ENCODE measurements at regions not wholly inside any gene's neighbourhood (a gene's known extent, or its start where the extent isn't known, plus 50 kb on each side); places are given as distances from the start of the nearest gene placed in this dataset.
A peak's percentile ranks its signal among the peaks of the same experiment; 100 is the strongest.

DNA sequence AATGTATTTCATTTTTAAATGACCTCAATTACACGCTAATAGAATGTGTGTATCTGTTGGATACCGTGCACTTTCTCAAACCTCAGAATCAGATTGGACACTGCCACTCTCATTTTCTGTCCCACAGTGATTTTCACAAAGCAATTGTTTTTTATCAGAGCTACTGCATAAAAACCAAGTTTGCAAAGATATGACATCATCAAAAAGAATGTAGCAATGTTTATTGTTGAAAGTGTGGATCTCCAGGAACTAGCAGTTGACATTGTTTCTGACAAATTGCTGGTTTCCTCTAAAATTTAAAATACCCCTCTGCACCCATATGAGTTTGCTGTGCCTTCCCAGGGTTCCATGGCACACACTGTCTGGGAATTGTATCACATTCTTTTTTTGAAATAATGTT lies 362.7 kb upstream of the DDI1 start:
- DNase-seq = no peak

DNA sequence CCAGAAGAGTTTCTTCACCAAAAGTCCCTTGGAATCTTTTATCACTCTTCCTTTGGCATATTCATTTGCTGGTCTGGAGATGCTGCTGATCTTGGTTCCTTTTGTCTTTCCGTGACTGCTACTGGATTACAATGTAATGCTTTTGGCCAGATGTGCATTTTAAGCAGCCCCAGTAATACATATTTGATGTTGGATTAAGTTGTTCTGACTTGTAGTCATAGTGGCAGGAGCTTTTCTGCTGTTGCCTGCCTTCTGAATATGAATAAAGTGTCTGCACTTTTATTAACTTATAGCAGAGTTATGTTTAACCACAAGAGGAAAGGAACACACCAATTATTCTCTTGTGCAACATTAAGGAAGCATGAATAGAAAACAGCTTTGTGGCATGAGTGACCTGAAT lies 360.0 kb upstream of the DDI1 start:
- DNase-seq = no peak

DNA sequence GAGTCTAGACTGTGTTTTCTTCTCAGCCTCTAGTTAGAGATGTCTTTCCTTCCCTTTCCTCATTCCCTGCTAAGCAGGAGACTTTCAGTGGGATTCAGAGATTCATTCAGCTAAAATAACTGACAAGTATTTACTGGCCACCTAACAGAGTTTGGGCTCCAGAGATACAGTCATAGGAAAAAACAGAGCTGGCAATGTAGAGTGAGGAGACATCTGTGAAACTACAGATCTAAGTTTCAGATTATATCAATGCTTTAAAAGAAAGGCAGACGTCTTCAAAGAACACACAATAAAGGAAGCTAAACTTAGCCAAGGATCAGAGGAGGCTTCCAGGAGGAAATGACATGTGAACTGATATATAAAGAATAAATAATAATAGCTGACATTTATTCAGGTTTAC lies 355.6 kb upstream of the DDI1 start:
- no peak for DNase-seq

DNA sequence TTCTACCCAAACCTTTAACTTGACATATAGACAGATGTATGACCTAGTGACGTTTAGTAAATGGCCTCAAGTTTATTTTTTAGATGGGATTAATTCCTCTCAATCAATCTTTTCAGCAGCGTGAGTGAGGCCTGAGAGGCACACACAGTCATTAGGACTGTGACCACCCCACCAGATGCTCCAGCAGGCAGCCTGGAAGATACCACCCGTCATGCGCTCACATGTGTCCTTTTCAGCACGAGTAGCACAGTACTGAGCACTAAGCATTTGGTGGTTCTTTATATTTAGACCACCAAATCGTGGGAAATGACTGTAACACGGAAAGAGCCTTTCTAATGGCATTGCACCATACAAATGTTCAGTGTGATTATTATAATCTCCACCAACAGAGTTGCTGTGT lies 354.6 kb upstream of the DDI1 start:
- no peak for DNase-seq

DNA sequence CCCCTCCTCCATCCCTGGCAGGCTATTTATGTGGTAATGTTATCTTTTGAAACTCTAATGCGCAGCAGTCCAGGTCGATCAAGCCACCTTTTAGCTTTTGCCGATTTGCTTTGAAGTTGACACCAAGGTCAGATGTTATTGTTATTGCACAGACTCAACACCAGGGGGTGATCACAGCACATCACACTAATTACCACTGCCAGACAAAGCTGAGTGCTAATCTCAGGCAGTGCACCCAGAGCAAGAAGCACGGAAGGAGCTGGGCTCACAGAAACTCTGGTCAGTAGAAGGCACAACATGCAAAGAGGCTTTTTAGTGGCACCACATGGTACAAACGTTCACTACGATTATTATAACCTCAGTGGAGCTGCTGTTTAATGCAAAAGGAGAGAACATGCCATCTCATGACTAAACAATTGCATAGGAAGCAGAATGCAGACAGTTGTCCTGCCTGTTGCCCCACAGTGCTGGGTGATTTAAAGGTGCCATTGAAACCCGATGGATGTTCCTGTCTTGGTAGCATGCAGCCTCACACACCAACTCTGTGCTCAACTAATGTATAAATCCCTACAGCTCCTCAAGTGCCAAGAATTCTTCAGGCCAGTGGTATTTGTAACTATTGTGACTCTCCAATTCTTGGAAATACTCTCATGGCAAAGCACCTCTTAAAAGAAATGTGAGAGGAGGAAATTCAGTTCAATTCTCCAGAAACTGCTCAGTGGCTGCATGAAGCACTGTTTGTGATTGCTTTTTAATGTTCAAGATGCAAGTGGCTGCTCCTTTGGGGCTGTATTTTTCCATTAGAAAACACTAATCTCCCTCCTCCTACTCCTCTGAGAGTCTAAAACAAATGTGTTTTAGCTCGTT lies 353.9 kb upstream of the DDI1 start:
- DNase-seq = peak; percentile 0

DNA sequence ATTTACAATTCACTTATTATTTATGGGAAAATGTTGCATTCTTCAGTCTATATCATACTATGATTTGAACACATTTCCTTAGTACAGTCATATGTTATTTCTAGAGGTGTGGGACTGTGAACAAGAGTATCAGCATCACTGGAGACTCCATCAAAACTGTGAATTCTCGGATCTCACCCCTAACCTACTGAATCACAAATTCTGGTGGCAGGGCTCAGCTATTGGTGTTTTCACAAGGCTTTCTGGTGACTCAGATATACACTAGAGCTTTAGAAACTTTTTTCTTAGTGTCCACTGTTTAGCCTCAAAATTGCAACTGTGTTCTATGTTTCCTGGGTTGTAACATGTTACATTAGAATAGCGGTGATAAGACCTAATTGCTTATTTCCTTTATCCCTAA lies 352.9 kb upstream of the DDI1 start:
- no peak for DNase-seq

DNA sequence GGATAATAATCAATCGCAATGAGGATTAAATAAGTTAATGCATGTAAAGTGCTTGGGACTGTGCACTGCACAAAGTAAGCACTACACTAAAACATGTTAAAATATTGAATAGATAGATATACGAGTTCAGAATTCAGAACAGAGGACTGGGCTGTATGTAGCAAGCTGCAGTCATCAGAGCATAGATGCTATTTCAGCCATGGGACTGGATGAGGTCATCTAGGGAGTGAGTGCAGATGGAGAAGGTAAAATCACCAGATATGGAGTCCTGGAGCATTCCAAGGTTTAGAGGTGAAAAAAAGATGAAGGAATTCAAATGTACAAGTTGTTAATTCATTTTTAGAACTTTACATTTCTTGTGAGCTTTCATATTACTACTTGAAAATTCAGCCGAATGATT lies 347.5 kb upstream of the DDI1 start:
- no peak for DNase-seq

DNA sequence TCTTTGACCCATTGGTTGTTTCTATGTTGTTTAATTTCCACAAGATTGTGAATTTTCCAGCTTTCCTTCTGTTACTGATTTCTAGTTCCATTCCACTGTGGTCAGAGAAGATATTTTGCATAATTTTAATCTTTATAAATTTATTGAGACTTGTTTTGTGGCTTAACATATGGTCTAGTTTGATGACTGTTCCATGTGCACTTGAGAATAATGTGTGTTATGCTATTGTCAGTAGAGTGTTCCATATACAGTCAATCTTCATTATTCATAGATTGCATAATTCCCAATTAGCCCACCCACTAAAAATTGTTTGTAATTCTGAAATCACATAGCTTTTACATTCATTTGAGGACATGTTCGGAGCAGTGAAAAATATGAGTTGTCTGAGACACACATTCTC lies 346.1 kb upstream of the DDI1 start:
- no peak for DNase-seq

DNA sequence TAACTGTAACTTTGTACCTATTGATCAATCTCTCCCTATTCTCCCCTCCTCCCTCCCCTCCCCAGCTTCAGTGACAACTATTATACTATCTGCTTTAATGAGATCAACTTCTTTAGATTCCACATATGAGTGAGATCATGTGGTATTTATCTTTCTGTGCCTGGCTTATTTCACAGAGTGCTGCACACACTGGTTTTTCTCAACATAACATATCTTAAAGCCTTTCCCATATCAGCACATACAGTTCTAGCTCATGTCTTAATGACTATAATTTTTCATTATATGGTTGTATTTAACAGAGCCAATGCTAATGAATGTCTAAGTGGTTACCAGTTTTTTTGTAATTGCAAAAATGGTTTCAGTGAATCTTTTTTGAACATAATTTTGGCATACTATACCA lies 340.3 kb upstream of the DDI1 start:
- DNase-seq = no peak

DNA sequence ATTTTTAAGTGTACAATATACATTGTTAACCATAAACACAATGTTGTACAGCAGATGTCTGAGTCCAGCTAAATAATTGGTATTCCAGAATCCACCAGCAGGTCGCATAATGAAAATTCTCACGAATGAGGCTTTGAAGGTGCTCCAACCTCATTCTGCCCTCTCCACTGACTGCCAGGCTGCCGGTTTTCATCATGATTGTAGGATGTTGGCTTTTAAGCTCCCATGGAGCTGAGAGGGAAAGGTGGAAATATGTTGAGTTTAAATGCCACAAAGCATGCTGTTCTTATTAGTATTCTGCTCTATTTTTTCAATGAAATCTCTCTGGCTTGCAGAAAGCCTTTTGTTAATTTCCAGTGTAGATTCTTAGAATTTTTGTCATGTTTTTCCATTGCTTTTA lies 337.2 kb upstream of the DDI1 start:
- DNase-seq = no peak

DNA sequence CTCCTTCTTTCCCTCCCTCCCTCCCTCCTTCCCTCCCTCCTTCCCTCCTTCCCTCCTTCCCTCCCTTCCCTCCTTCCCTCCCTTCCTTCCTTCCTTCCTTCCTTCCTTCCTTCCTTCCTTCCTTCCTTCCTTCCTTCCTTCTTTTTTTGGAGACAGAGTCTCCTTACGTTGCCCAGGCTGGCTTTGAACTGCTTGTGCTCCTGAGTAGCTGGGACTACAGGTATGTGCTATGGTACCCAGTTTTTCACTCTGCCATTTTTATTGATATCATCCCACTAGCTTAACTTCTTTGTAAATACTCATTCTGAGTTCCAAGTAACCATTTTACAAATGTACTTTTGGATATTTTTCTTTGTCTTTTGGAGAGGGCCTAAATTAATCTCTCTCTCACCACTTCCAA lies 336.8 kb upstream of the DDI1 start:
- no peak for DNase-seq

DNA sequence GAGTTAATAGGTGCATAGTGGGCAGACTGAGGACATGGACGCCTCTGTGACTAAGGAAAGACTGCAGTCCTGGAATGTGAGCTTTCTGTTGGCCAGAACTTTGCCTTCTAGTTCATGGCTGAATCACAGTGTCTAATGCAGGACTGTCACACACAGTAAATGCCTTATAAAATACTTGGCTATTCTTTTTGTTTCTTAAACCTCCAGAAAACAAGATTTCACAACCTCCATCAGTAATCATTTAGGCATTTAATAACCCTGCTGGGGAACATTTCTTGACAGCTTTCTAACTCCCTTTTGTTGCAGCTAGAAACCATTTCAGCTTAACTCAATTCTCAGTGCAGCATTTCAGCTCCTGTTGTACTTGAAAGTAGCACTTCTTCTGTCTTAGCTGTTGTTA lies 335.8 kb upstream of the DDI1 start:
- DNase-seq = no peak

DNA sequence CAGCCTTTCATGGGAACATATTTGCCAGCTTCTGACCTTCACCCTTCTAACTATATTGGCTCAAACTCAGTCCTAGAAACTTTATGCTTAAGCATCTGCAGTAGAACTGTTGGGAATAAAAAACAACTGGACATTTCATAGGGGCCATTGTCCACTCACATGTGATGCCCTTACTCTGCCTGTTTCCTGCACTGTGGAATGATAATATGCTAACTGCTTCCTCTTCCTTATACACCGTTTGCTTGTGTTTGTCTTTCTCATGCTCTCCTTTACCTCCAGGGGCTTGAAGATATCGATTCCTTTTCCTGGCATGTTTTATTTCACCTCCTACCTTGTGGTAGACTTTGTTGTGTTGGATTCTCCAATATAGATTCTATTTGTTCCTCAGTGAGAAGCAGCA lies 333.0 kb upstream of the DDI1 start:
- DNase-seq = no peak

DNA sequence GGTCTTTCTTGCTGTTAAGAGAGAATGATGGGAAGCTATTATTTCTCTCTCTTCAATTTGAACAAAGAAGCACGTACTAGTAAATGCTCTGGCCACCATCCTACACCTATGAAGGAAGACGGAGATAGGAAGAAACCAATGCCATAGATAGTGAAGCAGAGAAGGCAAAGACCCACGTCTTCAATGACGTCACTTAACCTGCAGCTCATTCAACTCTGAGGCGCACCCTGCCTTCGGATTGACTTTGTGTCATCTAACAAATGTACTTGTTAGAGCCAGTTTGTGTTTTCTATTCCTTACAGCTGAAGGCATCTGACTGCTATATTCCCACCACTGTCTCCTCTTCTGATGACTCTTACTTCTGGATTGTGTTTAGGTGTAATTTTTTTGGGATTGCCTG lies 332.5 kb upstream of the DDI1 start:
- no peak for DNase-seq

DNA sequence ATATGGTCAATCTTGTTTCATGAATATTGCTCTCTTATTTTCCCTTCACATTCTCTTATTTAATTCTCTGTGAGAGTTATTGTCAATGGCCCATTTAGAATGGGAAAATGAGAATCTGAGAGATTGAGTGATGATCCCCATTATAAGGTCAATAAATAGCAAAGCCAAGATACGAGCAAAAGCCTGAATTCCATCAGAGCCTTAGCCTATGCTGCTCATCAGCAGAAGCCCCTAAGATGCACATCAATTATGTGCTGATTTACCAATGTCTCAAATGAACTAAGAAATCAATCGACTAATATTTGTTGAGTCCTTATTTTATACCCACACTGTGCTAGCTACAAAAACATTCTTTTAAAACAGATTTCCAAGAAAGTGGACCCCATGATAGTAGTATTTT lies 330.8 kb upstream of the DDI1 start:
- DNase-seq = no peak

DNA sequence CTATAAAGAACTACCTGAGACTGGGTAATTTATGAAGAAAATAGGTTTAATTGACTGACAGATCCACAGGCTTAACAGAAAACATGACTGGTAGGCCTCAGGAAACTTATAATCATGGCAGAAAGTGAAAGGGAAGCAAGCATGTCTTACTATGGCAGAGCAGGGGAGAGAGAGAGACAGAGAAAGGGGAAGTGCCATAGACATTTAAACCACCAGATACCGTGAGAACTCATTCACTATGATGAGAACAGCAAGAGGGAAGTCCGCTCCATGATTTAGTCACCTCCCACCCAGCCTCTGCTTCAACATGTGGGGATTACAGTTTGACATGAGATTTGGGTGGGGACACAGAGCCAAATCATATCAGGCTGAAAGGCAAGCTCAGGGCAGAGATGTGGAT lies 327.1 kb upstream of the DDI1 start:
- DNase-seq = no peak

DNA sequence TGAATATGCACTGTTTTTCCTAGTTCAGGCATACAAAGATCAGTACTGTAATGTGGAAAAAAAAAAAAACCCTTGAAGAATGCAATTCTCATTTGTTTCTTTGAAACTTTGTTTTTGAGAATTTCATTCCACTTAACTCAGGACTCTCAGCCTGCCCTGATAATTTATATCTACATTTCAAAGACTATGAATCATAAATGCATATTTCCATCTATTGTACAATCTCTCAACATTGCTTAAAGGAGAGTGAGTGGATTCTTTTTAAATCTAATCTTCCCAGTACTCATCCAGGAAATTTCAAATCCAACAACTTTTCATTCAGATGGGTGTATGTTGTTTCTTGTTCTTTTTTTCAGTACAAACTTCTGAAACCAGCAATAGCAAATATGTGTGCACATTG lies 322.2 kb upstream of the DDI1 start:
- DNase-seq = no peak

DNA sequence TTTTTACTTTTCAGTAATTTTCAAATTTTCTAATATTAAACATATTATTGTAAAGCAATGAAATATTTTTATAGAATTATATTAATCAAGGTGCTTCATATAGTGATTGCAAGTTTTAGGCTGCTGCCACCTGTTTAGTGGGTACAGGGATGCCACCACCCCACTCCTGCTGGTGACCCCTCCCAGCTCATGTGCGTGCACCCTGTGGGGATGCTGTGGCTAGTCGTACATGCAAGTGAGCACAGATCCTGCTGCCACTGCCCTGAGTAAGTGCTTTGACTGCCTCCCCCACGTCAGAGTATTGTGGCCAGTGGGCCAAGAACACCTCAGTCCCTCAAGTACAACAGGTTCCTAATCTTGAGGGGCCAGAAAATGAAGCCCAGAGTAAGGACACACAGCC lies 320.1 kb upstream of the DDI1 start:
- no peak for DNase-seq

DNA sequence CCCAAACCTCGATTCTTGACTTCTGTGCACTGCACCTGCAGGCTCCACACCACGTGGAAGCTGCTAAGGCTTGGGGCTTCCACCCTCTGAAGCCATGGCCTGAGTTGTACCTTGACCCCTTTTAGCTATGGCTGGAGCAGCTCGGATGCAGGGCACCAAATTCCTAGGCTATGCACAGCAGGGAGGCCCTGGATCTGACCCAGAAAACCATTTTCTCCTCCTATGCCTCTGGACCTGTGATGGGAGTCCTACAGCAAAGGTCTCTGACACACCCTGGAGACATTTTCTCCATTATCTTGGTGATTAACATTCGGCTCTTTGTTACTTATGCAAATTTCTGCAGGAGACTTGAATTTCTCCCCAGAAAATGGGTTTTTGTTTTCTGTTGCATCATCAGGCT lies 309.2 kb upstream of the DDI1 start:
- no peak for DNase-seq

DNA sequence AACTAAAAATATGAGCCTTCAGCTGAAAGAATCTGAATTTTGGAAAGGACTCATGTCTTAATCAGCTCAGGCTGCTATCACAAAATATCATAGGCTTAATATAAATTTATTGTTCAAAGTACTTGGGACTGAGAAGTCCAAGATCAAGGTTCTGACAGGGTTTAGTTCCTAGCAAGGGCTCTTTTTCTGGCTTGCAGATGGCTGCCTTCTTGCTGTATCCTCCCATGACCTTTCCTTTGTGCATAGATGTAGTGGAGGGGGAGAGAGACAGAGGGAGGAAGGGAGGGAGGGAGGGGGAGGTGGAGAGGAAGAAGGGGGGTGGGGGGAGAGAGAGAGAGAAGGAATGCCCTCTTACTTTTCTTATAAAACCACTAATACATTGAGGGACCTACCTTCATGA lies 306.8 kb upstream of the DDI1 start:
- DNase-seq = no peak

DNA sequence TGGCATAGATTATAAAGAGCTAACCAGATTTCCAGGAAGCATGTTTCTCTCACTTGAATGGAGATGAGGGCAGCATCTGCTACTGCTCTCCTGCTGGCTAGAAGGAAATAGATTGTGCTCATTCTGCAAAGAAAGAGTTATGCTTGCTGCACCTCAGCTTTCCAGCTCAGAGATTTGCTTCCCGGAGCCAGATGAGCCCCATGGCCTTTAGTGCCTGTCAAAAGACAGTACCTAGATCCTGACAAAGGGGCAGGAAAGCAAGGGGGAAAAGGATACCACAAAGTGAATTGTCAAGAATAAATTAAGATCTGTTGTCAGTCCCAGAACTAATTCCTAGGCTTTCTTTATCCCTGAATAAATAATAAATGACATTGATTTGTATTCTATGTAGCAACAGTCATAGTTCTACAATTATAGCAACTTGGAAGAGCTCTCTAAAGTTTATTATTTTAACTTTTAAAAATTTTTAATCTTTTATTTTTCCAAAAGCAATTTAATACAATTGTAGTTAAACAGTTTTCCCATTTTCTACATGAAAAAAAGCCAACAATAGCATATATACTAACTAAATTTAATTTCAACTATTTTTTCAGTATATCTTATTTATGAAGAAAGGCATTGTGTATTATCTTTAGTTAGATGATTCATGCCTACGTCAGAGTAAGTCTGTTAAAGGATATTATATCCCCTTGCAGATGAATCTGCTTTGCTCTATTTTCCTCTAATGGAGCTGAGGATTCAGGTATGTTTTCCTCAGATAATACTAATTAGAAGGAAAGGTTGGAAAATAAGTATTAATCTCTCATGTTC lies 306.1 kb upstream of the DDI1 start:
- no peak for DNase-seq

DNA sequence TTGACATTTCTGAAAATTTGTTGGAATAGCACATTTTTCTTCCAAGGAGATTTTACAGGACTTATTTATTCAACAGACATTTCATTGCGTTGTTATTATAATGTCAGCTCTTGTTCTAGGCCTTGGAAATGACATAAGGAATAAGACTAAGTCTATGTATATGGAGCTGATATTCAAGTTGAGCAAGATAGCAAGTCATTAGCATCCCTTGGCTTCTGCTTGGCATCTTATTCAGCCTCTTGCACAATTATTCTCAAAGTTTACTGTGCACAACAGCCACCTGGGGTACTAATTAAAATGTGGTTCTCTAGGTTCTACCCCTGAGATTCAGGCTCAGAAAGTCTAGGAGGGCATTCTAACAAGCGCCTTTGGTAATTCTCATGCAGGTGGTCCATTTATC lies 304.8 kb upstream of the DDI1 start:
- no peak for DNase-seq

DNA sequence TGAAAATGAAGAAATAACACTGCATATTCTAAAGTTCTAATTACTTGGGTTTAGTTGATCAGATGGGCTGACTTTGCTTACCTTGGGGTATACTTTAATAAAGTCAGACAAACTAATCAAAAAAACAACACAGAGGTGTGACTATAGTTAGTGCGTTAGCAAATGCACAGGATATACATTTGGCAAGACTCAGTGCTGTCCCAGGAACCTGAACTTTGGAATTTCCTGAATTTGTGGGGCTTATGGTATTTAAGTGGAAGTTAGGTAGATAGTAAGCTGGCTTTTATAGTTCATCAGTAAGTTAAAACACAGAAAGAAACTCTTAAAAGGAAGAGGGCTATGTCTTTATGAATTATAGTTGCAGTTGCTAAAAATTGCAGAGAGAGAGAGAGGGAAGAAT lies 302.6 kb upstream of the DDI1 start:
- no peak for DNase-seq

DNA sequence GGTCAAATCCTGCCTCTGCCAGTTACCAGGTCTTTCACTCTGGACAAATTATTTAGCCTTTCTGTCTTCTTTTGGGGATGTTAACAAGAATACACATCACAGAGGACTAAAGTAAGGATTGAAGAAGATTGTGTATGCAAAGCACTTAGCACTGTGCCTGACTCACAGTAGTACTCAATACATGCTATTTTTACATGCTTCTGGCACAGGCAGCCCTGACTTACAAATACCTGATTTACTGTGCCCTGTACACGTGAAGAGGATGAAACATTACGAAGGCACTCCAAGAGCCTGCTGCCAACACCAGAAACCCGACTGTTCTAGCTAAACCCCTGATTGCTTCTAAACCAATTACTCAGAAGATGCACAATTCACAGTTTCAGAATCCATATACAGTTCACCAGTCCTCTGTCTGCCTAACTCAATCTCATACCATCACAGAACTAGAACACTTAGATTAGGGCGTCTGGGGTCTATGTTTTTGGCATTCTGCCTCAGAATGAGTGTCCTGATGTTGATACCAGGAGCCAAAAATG lies 300.9 kb upstream of the DDI1 start:
- DNase-seq = no peak
